ENCODE measurements at regions not wholly inside any gene's neighbourhood (a gene's known extent, or its start where the extent isn't known, plus 50 kb on each side); places are given as distances from the start of the nearest gene placed in this dataset.

DNA sequence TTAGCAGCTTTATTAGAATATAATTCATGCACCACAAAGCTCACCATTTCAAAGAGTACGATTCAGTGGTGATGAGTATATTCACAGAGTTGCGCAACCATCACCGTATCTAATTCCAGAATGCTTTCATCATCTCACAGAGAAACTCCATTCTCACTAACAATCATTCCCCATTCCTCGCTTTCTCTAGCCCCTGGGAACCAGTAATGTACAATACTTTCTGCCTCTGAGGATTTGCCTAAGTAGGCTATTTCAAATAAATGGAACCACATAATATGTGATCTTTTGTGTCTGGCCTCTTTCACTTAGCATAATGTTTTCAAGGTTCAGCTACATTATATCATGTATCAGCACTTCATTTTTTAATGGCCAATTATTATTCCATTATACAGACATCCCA lies 145.1 kb upstream of the ADAMTS16 start:
- TF ChIP-seq MYC (IDR thresholded peaks at IDR 0.05; ENCODE audit: low read depth, low read length) (no peak), FOS (IDR thresholded peaks at IDR 0.05; ENCODE audit: borderline replicate concordance, insufficient read depth, low read length) (no peak), GATA2 (IDR thresholded peaks at IDR 0.05; ENCODE audit: insufficient read depth, insufficient read length, low read depth, low read length) (no peak), POLR2AphosphoS5 (IDR thresholded peaks at IDR 0.05; ENCODE audit: insufficient read depth, low read depth, low read length) (no peak), JUN (IDR thresholded peaks at IDR 0.05; ENCODE audit: borderline replicate concordance, insufficient read depth, insufficient read length, low read depth) (no peak)
- TF ChIP-seq, protein P1, sequence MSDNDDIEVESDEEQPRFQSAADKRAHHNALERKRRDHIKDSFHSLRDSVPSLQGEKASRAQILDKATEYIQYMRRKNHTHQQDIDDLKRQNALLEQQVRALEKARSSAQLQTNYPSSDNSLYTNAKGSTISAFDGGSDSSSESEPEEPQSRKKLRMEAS (IDR thresholded peaks at IDR 0.05; ENCODE audit: insufficient read depth, insufficient read length): no peak
- Histone ChIP-seq H4K20me1 (replicated peaks; ENCODE audit: control insufficient read depth, extremely low read depth, insufficient read depth, low read length) (no peaks in the 10 kb centered on the region), H3K9ac (replicated peaks; ENCODE audit: extremely low read depth, insufficient read depth, low read length) (no peak overlapping the region), H3K9me1 (replicated peaks; ENCODE audit: control insufficient read depth, extremely low read depth, insufficient read depth, low read length) (no peaks in the 10 kb centered on the region), H3K27me3 (ENCODE audit: control insufficient read depth in 2 of 2, insufficient read depth in 2 of 2, low read length in 2 of 2) (no peaks in the 10 kb centered on the region), H3K27ac (ENCODE audit: insufficient read depth, low read depth, low read length) (no peak overlapping the region), H3K4me2 (ENCODE audit: insufficient read depth, low read length) (no peak overlapping the region), H3K4me1 (ENCODE audit: control insufficient read depth, extremely low read depth, insufficient read depth, low read length) (no peaks in the 10 kb centered on the region), H3K79me2 (ENCODE audit: control insufficient read depth, insufficient read depth, low read length) (no peaks in the 10 kb centered on the region), H2AFZ (ENCODE audit: low read depth, low read length) (no peak overlapping the region), H3K9me3 (replicated peaks; ENCODE audit: control insufficient read depth, insufficient read depth, low read length) (peaks cover 1% of the 10 kb centered on the region), H3K36me3 (ENCODE audit: control insufficient read depth in 2 of 2, extremely low read depth in 1 of 2, insufficient read depth in 2 of 2, low read length in 2 of 2) (no peaks in the 10 kb centered on the region), H3K4me3 (replicated peaks in 1 of 3; ENCODE audit: insufficient read depth in 1 of 3, low read depth in 1 of 3, low read length in 3 of 3) (no peak overlapping the region)
- CTCF ChIA-PET: no interaction called here
- intact Hi-C loops (cut with micrococcal nuclease): no loop called here
- FAIRE-seq (no peak), DNase-seq (ENCODE audit: low read depth, low spot score) (no peak)
- dilution Hi-C loops (cut with MboI; ENCODE audit: extremely low pct_ligation_motif_present, low sequenced_read_pairs): no loop called here
- POLR2A ChIA-PET: no interaction called here
- BruUV-seq (replicated peaks): no TSS peak

DNA sequence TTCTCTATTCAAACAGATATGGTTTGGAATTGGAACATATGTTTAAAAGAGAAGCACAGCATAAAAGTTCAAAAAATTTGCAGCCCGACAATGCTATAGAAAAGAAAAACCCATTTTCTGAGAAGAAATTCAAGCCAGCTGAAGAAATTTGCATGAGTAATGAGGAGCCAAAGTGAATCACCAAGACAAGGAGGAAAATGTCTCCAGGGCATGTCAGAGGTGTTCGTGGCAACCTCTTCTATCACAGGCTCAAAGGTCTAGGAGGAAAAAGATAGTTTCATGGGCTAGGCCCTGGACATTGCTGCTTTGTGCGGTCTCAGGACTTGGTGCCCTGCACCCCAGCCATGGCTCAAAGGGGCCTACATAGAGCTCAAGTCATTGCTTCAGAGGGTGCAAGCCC lies 134.8 kb upstream of the ADAMTS16 start:
- no TSS peak for BruUV-seq (replicated peaks)
- FAIRE-seq (no peak), DNase-seq (ENCODE audit: low read depth, low spot score) (no peak)
- Histone ChIP-seq H3K27ac (ENCODE audit: insufficient read depth, low read depth, low read length) (no peak overlapping the region), H3K27me3 (ENCODE audit: control insufficient read depth in 2 of 2, insufficient read depth in 2 of 2, low read length in 2 of 2) (no peaks in the 10 kb centered on the region), H3K4me2 (ENCODE audit: insufficient read depth, low read length) (no peak overlapping the region), H3K9me3 (replicated peaks; ENCODE audit: control insufficient read depth, insufficient read depth, low read length) (peaks cover 7% of the 10 kb centered on the region), H3K9ac (replicated peaks; ENCODE audit: extremely low read depth, insufficient read depth, low read length) (no peak overlapping the region), H3K4me1 (ENCODE audit: control insufficient read depth, extremely low read depth, insufficient read depth, low read length) (no peaks in the 10 kb centered on the region), H3K4me3 (replicated peaks in 1 of 3; ENCODE audit: insufficient read depth in 1 of 3, low read depth in 1 of 3, low read length in 3 of 3) (no peak overlapping the region), H3K79me2 (ENCODE audit: control insufficient read depth, insufficient read depth, low read length) (no peaks in the 10 kb centered on the region), H4K20me1 (replicated peaks; ENCODE audit: control insufficient read depth, extremely low read depth, insufficient read depth, low read length) (no peaks in the 10 kb centered on the region), H3K36me3 (ENCODE audit: control insufficient read depth in 2 of 2, extremely low read depth in 1 of 2, insufficient read depth in 2 of 2, low read length in 2 of 2) (no peaks in the 10 kb centered on the region), H2AFZ (ENCODE audit: low read depth, low read length) (no peak overlapping the region), H3K9me1 (replicated peaks; ENCODE audit: control insufficient read depth, extremely low read depth, insufficient read depth, low read length) (no peaks in the 10 kb centered on the region)
- TF ChIP-seq MYC (IDR thresholded peaks at IDR 0.05; ENCODE audit: low read depth, low read length) (no peak), JUN (IDR thresholded peaks at IDR 0.05; ENCODE audit: borderline replicate concordance, insufficient read depth, insufficient read length, low read depth) (no peak), FOS (IDR thresholded peaks at IDR 0.05; ENCODE audit: borderline replicate concordance, insufficient read depth, low read length) (no peak), GATA2 (IDR thresholded peaks at IDR 0.05; ENCODE audit: insufficient read depth, insufficient read length, low read depth, low read length) (no peak), POLR2A (IDR thresholded peaks at IDR 0.05; ENCODE audit: low read depth, low read length) (no peak), EZH2 (IDR thresholded peaks at IDR 0.05; ENCODE audit: borderline replicate concordance, low read depth, low read length, severe bottlenecking) (no peak), CTCF (IDR thresholded peaks at IDR 0.05; ENCODE audit: extremely low read depth in 1 of 2, insufficient read depth in 1 of 2, low read depth in 1 of 2, low read length in 2 of 2) (no peak), POLR2AphosphoS5 (IDR thresholded peaks at IDR 0.05; ENCODE audit: insufficient read depth, low read depth, low read length) (no peak)
- TF ChIP-seq, protein P1 (IDR thresholded peaks at IDR 0.05; ENCODE audit: insufficient read depth, insufficient read length): no peak
- intact Hi-C loops (cut with micrococcal nuclease): no loop called here
- dilution Hi-C loops (cut with MboI; ENCODE audit: extremely low pct_ligation_motif_present, low sequenced_read_pairs): no loop called here
- ChIA-PET POLR2A (no interaction called here), CTCF (no interaction called here)
